GM23248 (cell line): ENCODE measurements at regions not wholly inside any gene's neighbourhood (a gene's known extent, or its start where the extent isn't known, plus 50 kb on each side); places are given as distances from the start of the nearest gene placed in this dataset.

Source experiments
- DNase-seq: peaks from one replicate; pipeline ENCODE4 v3.0.0-alpha.2; 2015
- H2AFZ ChIP-seq: fragments of 200-600 bp; sonication (generic); 2 replicates; pipeline ENCODE4 v1.6.1; 2016; ENCODE audit warnings: antibody characterized with exemption
- H3F3A ChIP-seq: fragments of 200-600 bp; sonication (generic); 2 replicates; pipeline ENCODE4 v1.6.1; 2016; ENCODE audit warnings: mild to moderate bottlenecking, antibody characterized with exemption, mixed run types; ENCODE audit not compliant: insufficient read depth
- H3K27ac ChIP-seq: fragments of 200-600 bp; sonication (generic); 2 replicates; pipeline ENCODE4 v1.5.1; 2016; ENCODE audit warnings: mild to moderate bottlenecking
- H3K27me3 ChIP-seq: fragments of 200-600 bp; sonication (generic); replicated peaks from 2 replicates; pipeline ENCODE4 v1.6.1; 2016; ENCODE audit warnings: mild to moderate bottlenecking; ENCODE audit not compliant: insufficient read depth
- H3K36me3 ChIP-seq: fragments of 200-600 bp; sonication (generic); 2 replicates; pipeline ENCODE4 v1.6.1; 2016; ENCODE audit warnings: low read depth, mild to moderate bottlenecking
- H3K4me1 ChIP-seq: fragments of 200-600 bp; sonication (generic); 2 replicates; pipeline ENCODE4 v1.6.1; 2016; ENCODE audit warnings: mild to moderate bottlenecking; ENCODE audit not compliant: insufficient read depth
- H3K4me2 ChIP-seq: fragments of 200-600 bp; sonication (generic); one replicate; pipeline ENCODE4 v1.6.1; 2016; ENCODE audit warnings: mild to moderate bottlenecking; ENCODE audit not compliant: unreplicated experiment
- H3K4me3 ChIP-seq: fragments of 200-600 bp; sonication (generic); 2 replicates; pipeline ENCODE4 v1.5.1; 2016; ENCODE audit warnings: mild to moderate bottlenecking
- H3K79me2 ChIP-seq: fragments of 200-600 bp; sonication (generic); 2 replicates; pipeline ENCODE4 v1.6.1; 2016; ENCODE audit warnings: mild to moderate bottlenecking; ENCODE audit not compliant: insufficient read depth
- H3K9ac ChIP-seq: fragments of 200-600 bp; sonication (generic); 2 replicates; pipeline ENCODE4 v1.6.1; 2016; ENCODE audit warnings: mild to moderate bottlenecking
- H3K9me2 ChIP-seq: fragments of 200-600 bp; sonication (generic); 2 replicates; pipeline ENCODE4 v1.6.1; 2016; ENCODE audit warnings: mixed run types, mild to moderate bottlenecking, moderate library complexity; ENCODE audit not compliant: insufficient read depth
- H3K9me3 ChIP-seq: fragments of 200-600 bp; sonication (generic); one replicate; pipeline ENCODE4 v1.6.1; 2017; ENCODE audit warnings: low read depth
- H4K20me1 ChIP-seq: fragments of 200-600 bp; sonication (generic); 2 replicates; pipeline ENCODE4 v1.6.0; 2016; ENCODE audit not compliant: insufficient read depth
- EZH2 ChIP-seq: fragments of 200-600 bp; sonication (generic); IDR thresholded peaks from 2 replicates; pipeline ENCODE4 v1.6.1; 2018; ENCODE audit warnings: antibody characterized with exemption, mild to moderate bottlenecking; ENCODE audit not compliant: insufficient read depth, poor library complexity, severe bottlenecking
- EZH2phosphoT487 ChIP-seq: fragments of 200-600 bp; sonication (generic); IDR thresholded peaks from 2 replicates; pipeline ENCODE4 v1.6.1; 2018; ENCODE audit warnings: antibody characterized with exemption, moderate library complexity, mild to moderate bottlenecking, low read depth; ENCODE audit not compliant: insufficient read depth
- WGBS, 2 experiments: methylation state at CpG; one replicate each; pipeline ENCODE4 v1.1.6; 2015 to 2017; ENCODE audit warnings: low lambda C conversion rate in 2 of 2, low coverage in 1 of 2; ENCODE audit errors: missing lambda C conversion rate in 2 of 2; 5-methylcytosine and 5-hydroxymethylcytosine counted together
- in situ Hi-C: fragments of 300-500 bp; cut with MboI; formaldehyde crosslinking; loops from 2 replicates; pipeline ENCODE4 v1.15.0; 2020

GRCh38 chr3:143182866-143183664, 63.5 kb downstream of the CHST2 start:
- no peaks in the 10 kb centered on the region for H3K79me2 ChIP-seq
- H3K4me3 ChIP-seq, result no peak overlapping the region
- DNase-seq, result no peak
- H3F3A ChIP-seq, result no peaks in the 10 kb centered on the region
- TF ChIP-seq EZH2 (no peak), EZH2phosphoT487 (no peak)
- no peak overlapping the region for H3K4me2 ChIP-seq
- no peaks in the 10 kb centered on the region for H3K9me2 ChIP-seq
- no peak overlapping the region for H3K9ac ChIP-seq
- H3K27me3 ChIP-seq, result no peaks in the 10 kb centered on the region
- no peaks in the 10 kb centered on the region for H3K36me3 ChIP-seq
- H4K20me1 ChIP-seq, result no peaks in the 10 kb centered on the region
- no peaks in the 10 kb centered on the region for H3K4me1 ChIP-seq
- H3K9me3 ChIP-seq, result no peaks in the 10 kb centered on the region
- H3K27ac ChIP-seq, result no peak overlapping the region
- in situ Hi-C loops, result no loop called here
- 76 to 77% methylated on average over 6 of the region's 6 CpGs for WGBS, 2 experiments
- no peak overlapping the region for H2AFZ ChIP-seq

GRCh38 chr3:143183665-143183964, 64.0 kb downstream of the CHST2 start:
- Histone ChIP-seq H3F3A (no peaks in the 10 kb centered on the region), H3K4me3 (no peak overlapping the region), H3K36me3 (no peaks in the 10 kb centered on the region), H3K27me3 (no peaks in the 10 kb centered on the region), H4K20me1 (no peaks in the 10 kb centered on the region), H3K79me2 (no peaks in the 10 kb centered on the region), H3K9ac (no peak overlapping the region), H3K4me2 (no peak overlapping the region), H3K27ac (no peak overlapping the region), H3K9me2 (no peaks in the 10 kb centered on the region), H2AFZ (no peak overlapping the region), H3K9me3 (no peaks in the 10 kb centered on the region), H3K4me1 (0 out of 2 replicates have a peak, but pooled peaks cover under 1% of the 10 kb centered on the region)
- 62 to 67% methylated on average over 4 of the region's 4 CpGs for WGBS, 2 experiments
- in situ Hi-C loops, result no loop called here
- no peak for DNase-seq
- TF ChIP-seq EZH2phosphoT487, result no peak
- TF ChIP-seq EZH2, result no peak

- no peaks in the 10 kb centered on the region for H3K27me3 ChIP-seq
- no peaks in the 10 kb centered on the region for H4K20me1 ChIP-seq
- H3K27ac ChIP-seq, result no peak overlapping the region
- H3K9me2 ChIP-seq, result no peaks in the 10 kb centered on the region
- H3K9me3 ChIP-seq, result no peaks in the 10 kb centered on the region
- WGBS, 2 experiments, result 71 to 86% methylated on average over 1 of the region's 1 CpG
- H3K4me2 ChIP-seq, result no peak overlapping the region
- no peaks in the 10 kb centered on the region for H3K79me2 ChIP-seq
- no peaks in the 10 kb centered on the region for H3F3A ChIP-seq
- TF ChIP-seq EZH2 (no peak), EZH2phosphoT487 (no peak)
- H2AFZ ChIP-seq, result no peak overlapping the region
- H3K9ac ChIP-seq, result no peak overlapping the region
- 0 out of 2 replicates have a peak, but pooled peaks cover 5% of the 10 kb centered on the region for H3K4me1 ChIP-seq
- no peaks in the 10 kb centered on the region for H3K36me3 ChIP-seq
- in situ Hi-C loops, result no loop called here
- DNase-seq, result no peak
- no peak overlapping the region for H3K4me3 ChIP-seq
Measured at GRCh38 chr3:143184099-143184498, 64.5 kb downstream of the CHST2 start.

GRCh38 chr3:143185401-143185800, 65.8 kb downstream of the CHST2 start:
- no peaks in the 10 kb centered on the region for H3F3A ChIP-seq
- H3K36me3 ChIP-seq, result no peaks in the 10 kb centered on the region
- TF ChIP-seq EZH2phosphoT487 (no peak), EZH2 (no peak)
- H3K27ac ChIP-seq, result no peak overlapping the region
- no peak overlapping the region for H3K4me3 ChIP-seq
- H3K9me2 ChIP-seq, result no peaks in the 10 kb centered on the region
- H3K9ac ChIP-seq, result no peak overlapping the region
- H3K4me1 ChIP-seq, result 0 out of 2 replicates have a peak, but pooled peaks cover 5% of the 10 kb centered on the region
- no peaks in the 10 kb centered on the region for H3K9me3 ChIP-seq
- H4K20me1 ChIP-seq, result no peaks in the 10 kb centered on the region
- no peak for DNase-seq
- H3K4me2 ChIP-seq, result no peak overlapping the region
- H3K79me2 ChIP-seq, result no peaks in the 10 kb centered on the region
- no peaks in the 10 kb centered on the region for H3K27me3 ChIP-seq
- in situ Hi-C loops, result no loop called here
- H2AFZ ChIP-seq, result no peak overlapping the region

- Histone ChIP-seq H3K4me2 (no peak overlapping the region), H3K9ac (no peak overlapping the region), H3K4me1 (0 out of 2 replicates have a peak, but pooled peaks cover 5% of the 10 kb centered on the region), H3F3A (no peaks in the 10 kb centered on the region), H3K27me3 (no peaks in the 10 kb centered on the region), H4K20me1 (no peaks in the 10 kb centered on the region), H3K36me3 (no peaks in the 10 kb centered on the region), H3K4me3 (no peak overlapping the region), H3K9me2 (no peaks in the 10 kb centered on the region), H3K27ac (no peak overlapping the region), H3K9me3 (no peaks in the 10 kb centered on the region), H3K79me2 (no peaks in the 10 kb centered on the region), H2AFZ (no peak overlapping the region)
- TF ChIP-seq EZH2 (no peak), EZH2phosphoT487 (no peak)
- 57 to 92% methylated on average over 1 of the region's 1 CpG for WGBS, 2 experiments
- peak; percentile 8 for DNase-seq
- in situ Hi-C loops, result no loop called here
Measured at GRCh38 chr3:143187111-143187510, 67.5 kb downstream of the CHST2 start.
